Osteoblast (primary cell): ENCODE measurements at regions not wholly inside any gene's neighbourhood (a gene's known extent, or its start where the extent isn't known, plus 50 kb on each side); places are given as distances from the start of the nearest gene placed in this dataset.
"Not testable (repeated sequence)": the region's sequence is repeated elsewhere in the genome, so short reads cannot be mapped to it uniquely, and the experiment has no call there.

ENCODE experiments used
- DNase-seq: peaks from one replicate; pipeline ENCODE4 v3.0.0; 2011; ENCODE audit warnings: low spot score, mixed read lengths; ENCODE audit not compliant: insufficient read length; ENCODE audit errors: missing footprints
- H2AFZ ChIP-seq: 2 replicates; pipeline ENCODE4 v1.6.0; 2011; ENCODE audit warnings: mild to moderate bottlenecking, low read length
- H3K27ac ChIP-seq: 2 replicates; pipeline ENCODE4 v1.5.1; 2011; ENCODE audit warnings: mild to moderate bottlenecking, low read depth, low read length, moderate library complexity
- H3K27me3 ChIP-seq: 2 replicates; pipeline ENCODE4 v1.6.0; 2012; ENCODE audit warnings: mild to moderate bottlenecking, control low read depth, inconsistent platforms, low read length, moderate library complexity; ENCODE audit not compliant: insufficient read depth
- H3K36me3 ChIP-seq: 2 replicates; pipeline ENCODE4 v1.5.1; 2011; ENCODE audit warnings: mild to moderate bottlenecking, low read length, control low read depth, moderate library complexity; ENCODE audit not compliant: insufficient read depth
- H3K4me1 ChIP-seq: 2 replicates; pipeline ENCODE4 v1.5.1; 2011; ENCODE audit warnings: mild to moderate bottlenecking, low read length, control low read depth, moderate library complexity; ENCODE audit not compliant: insufficient read depth
- H3K4me2 ChIP-seq: 2 replicates; pipeline ENCODE4 v1.6.0; 2011; ENCODE audit warnings: mild to moderate bottlenecking, low read length; ENCODE audit not compliant: insufficient read depth
- H3K4me3 ChIP-seq: fragments of 200-600 bp; sonication (generic); 3 replicates; pipeline ENCODE4 v1.5.1; 2012; ENCODE audit warnings: mild to moderate bottlenecking, low read length, inconsistent platforms; ENCODE audit not compliant: insufficient read depth
- H3K79me2 ChIP-seq: 2 replicates; pipeline ENCODE4 v1.6.0; 2012; ENCODE audit warnings: mild to moderate bottlenecking, low read length, control low read depth, inconsistent platforms; ENCODE audit not compliant: insufficient read depth
- H3K9me3 ChIP-seq: 2 replicates; pipeline ENCODE4 v1.5.1; 2011; ENCODE audit warnings: low read depth, low read length, control low read depth
- H4K20me1 ChIP-seq: 2 replicates; pipeline ENCODE4 v1.6.0; 2012; ENCODE audit warnings: mild to moderate bottlenecking, low read length, control low read depth; ENCODE audit not compliant: insufficient read depth
- CTCF ChIP-seq: IDR thresholded peaks from 2 replicates; pipeline ENCODE4 v1.5.1; 2011; ENCODE audit warnings: mild to moderate bottlenecking, low read depth, low read length, moderate library complexity; ENCODE audit errors: extremely low read depth

GRCh38 chr4:57966987-57967760, 857.0 kb upstream of the IGFBP7 start:
- Histone ChIP-seq H3K9me3 (no peaks in the 10 kb centered on the region), H3K27ac (no peak overlapping the region), H3K4me3 (no peak overlapping the region), H3K27me3 (no peaks in the 10 kb centered on the region), H2AFZ (no peak overlapping the region), H3K79me2 (no peaks in the 10 kb centered on the region), H4K20me1 (no peaks in the 10 kb centered on the region), H3K4me1 (no peaks in the 10 kb centered on the region), H3K4me2 (no peak overlapping the region), H3K36me3 (no peaks in the 10 kb centered on the region)
- no peak for TF ChIP-seq CTCF
- no peak for DNase-seq

GRCh38 chr4:57965431-57965830, 855.2 kb upstream of the IGFBP7 start:
- H3K4me3 ChIP-seq, H3K27me3 ChIP-seq, H3K79me2 ChIP-seq, H3K4me1 ChIP-seq, H3K27ac ChIP-seq, H3K36me3 ChIP-seq, H2AFZ ChIP-seq, H3K4me2 ChIP-seq, H3K9me3 ChIP-seq, H4K20me1 ChIP-seq, DNase-seq: not testable (repeated sequence)

- no peak for DNase-seq
- no peak overlapping the region for H3K4me3 ChIP-seq
- TF ChIP-seq CTCF: no peak
Observed at GRCh38 chr4:57945298-57945697, 835.1 kb upstream of the IGFBP7 start.

GRCh38 chr4:57943682-57944081, 833.5 kb upstream of the IGFBP7 start:
- H2AFZ ChIP-seq: no peak overlapping the region
- H3K79me2 ChIP-seq: no peaks in the 10 kb centered on the region
- H3K4me2 ChIP-seq: no peak overlapping the region
- H3K36me3 ChIP-seq: no peaks in the 10 kb centered on the region
- no peak for TF ChIP-seq CTCF
- no peaks in the 10 kb centered on the region for H3K9me3 ChIP-seq
- no peaks in the 10 kb centered on the region for H4K20me1 ChIP-seq
- no peaks in the 10 kb centered on the region for H3K27me3 ChIP-seq
- no peak overlapping the region for H3K27ac ChIP-seq
- H3K4me1 ChIP-seq: no peaks in the 10 kb centered on the region
- DNase-seq: no peak
- no peak overlapping the region for H3K4me3 ChIP-seq

More at GRCh38 chr4:57945298-57945697, 835.1 kb upstream of the IGFBP7 start:
- Histone ChIP-seq H3K27ac (no peak overlapping the region), H3K79me2 (no peaks in the 10 kb centered on the region), H4K20me1 (no peaks in the 10 kb centered on the region), H3K4me2 (no peak overlapping the region), H3K27me3 (no peaks in the 10 kb centered on the region), H3K4me1 (no peaks in the 10 kb centered on the region), H2AFZ (no peak overlapping the region), H3K36me3 (no peaks in the 10 kb centered on the region), H3K9me3 (no peaks in the 10 kb centered on the region)

GRCh38 chr4:57937326-57937725, 827.1 kb upstream of the IGFBP7 start:
- not testable (repeated sequence) for H4K20me1 ChIP-seq, H3K4me3 ChIP-seq, H3K9me3 ChIP-seq, H3K79me2 ChIP-seq, H3K36me3 ChIP-seq, DNase-seq, H2AFZ ChIP-seq, H3K4me2 ChIP-seq, H3K4me1 ChIP-seq, H3K27me3 ChIP-seq, H3K27ac ChIP-seq
